GM12878 (cell line): ENCODE measurements at regions not wholly inside any gene's neighbourhood (a gene's known extent, or its start where the extent isn't known, plus 50 kb on each side); places are given as distances from the start of the nearest gene placed in this dataset.

Experiments used
- EP300 ChIP-seq, 2 experiments: fragments of 150-350 bp in 1 of 2; IDR thresholded peaks; 2 replicates each; pipeline ENCODE4 v1.6.1; 2011 to 2012; ENCODE audit warnings: low read depth in 2 of 2, low read length in 2 of 2, borderline replicate concordance in 1 of 2, improper control_type of control experiment in 1 of 2, inconsistent platforms in 1 of 2; ENCODE audit not compliant: control insufficient read depth in 1 of 2
- EZH2 ChIP-seq: IDR thresholded peaks from 2 replicates; pipeline ENCODE4 v1.6.1; 2012; ENCODE audit warnings: low read depth, mild to moderate bottlenecking, control low read depth, inconsistent platforms, low read length, borderline replicate concordance; ENCODE audit not compliant: control insufficient read depth
- FOXM1 ChIP-seq: IDR thresholded peaks from 2 replicates; pipeline ENCODE4 v1.6.1; 2012; ENCODE audit warnings: low read depth, mild to moderate bottlenecking, inconsistent platforms, low read length, moderate library complexity
- GATAD2B ChIP-seq: fragments of 450-650 bp; conservative IDR thresholded peaks from 2 replicates; pipeline ENCODE4 v1.6.1; 2017; ENCODE audit warnings: low read depth, mild to moderate bottlenecking, moderate library complexity
- NFXL1 ChIP-seq: fragments of 450-650 bp; IDR thresholded peaks from 2 replicates; pipeline ENCODE4 v1.6.1; 2017; ENCODE audit warnings: antibody characterized with exemption, mild to moderate bottlenecking, borderline replicate concordance
- POLR2A ChIP-seq: IDR thresholded peaks from 2 replicates; pipeline ENCODE4 v1.6.1; 2011; ENCODE audit warnings: low read depth, mild to moderate bottlenecking, low read length
- SP1 ChIP-seq: IDR thresholded peaks from one replicate; pipeline ENCODE4 v1.6.1; 2011; ENCODE audit warnings: low read depth, low read length
- TF ChIP-seq, protein P1 (sequence below), 3 experiments: IDR thresholded peaks in 2 of 3; conservative IDR thresholded peaks in 1 of 3; 2 replicates each; pipeline ENCODE4 v1.5.1; 2011; ENCODE audit warnings: low read depth in 3 of 3, low read length in 3 of 3, mild to moderate bottlenecking in 3 of 3, control low read depth in 2 of 3, moderate library complexity in 2 of 3, inconsistent platforms in 1 of 3, mixed read lengths in 1 of 3; ENCODE audit not compliant: control insufficient read depth in 2 of 3, insufficient read depth in 1 of 3; ENCODE audit errors: extremely low read depth in 1 of 3

DNA sequence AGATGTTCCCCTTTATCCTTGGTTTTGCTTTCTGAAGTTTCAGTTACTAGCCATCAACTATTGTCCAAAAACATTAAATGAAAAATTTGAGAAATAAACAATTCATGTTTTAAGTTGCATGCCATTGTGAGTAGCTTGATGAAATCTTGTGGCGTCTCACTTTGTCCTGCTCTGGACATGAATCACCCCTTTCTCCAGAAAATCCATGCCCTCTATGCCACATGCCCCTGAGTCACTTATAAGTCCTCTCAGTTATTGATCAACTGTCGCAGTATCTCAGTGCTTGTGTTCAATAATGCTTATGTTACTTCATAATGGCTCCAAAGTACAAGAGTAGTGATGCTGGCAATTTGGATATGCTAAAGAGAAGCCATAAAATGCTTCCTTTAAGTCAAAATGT, 208.0 kb upstream of the FERD3L start:
- no peak for TF ChIP-seq POLR2A
- no peak for TF ChIP-seq NFXL1
- no peak for TF ChIP-seq EZH2
- no peak for TF ChIP-seq EP300 (IDR thresholded peaks at IDR 0.05; ENCODE audit: borderline replicate concordance in 1 of 2, control insufficient read depth in 1 of 2, low read depth in 2 of 2, low read length in 2 of 2)
- no peak for TF ChIP-seq FOXM1
- TF ChIP-seq GATAD2B = no peak
- TF ChIP-seq, protein P1, sequence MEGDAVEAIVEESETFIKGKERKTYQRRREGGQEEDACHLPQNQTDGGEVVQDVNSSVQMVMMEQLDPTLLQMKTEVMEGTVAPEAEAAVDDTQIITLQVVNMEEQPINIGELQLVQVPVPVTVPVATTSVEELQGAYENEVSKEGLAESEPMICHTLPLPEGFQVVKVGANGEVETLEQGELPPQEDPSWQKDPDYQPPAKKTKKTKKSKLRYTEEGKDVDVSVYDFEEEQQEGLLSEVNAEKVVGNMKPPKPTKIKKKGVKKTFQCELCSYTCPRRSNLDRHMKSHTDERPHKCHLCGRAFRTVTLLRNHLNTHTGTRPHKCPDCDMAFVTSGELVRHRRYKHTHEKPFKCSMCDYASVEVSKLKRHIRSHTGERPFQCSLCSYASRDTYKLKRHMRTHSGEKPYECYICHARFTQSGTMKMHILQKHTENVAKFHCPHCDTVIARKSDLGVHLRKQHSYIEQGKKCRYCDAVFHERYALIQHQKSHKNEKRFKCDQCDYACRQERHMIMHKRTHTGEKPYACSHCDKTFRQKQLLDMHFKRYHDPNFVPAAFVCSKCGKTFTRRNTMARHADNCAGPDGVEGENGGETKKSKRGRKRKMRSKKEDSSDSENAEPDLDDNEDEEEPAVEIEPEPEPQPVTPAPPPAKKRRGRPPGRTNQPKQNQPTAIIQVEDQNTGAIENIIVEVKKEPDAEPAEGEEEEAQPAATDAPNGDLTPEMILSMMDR (IDR thresholded peaks at IDR 0.05 in 2 of 3, conservative IDR thresholded peaks at IDR 0.05 in 1 of 3; ENCODE audit: control insufficient read depth in 2 of 3, extremely low read depth in 1 of 3, insufficient read depth in 1 of 3, low read depth in 3 of 3, low read length in 3 of 3) = no peak
- no peak for TF ChIP-seq SP1
